Retinal pigment epithelial cell (primary cell): ENCODE measurements at regions not wholly inside any gene's neighbourhood (a gene's known extent, or its start where the extent isn't known, plus 50 kb on each side); places are given as distances from the start of the nearest gene placed in this dataset.
"Not testable (repeated sequence)": the region's sequence is repeated elsewhere in the genome, so short reads cannot be mapped to it uniquely, and the experiment has no call there.

Source experiments
- DNase-seq: peaks from one replicate; pipeline ENCODE4 v3.0.0-alpha.2; 2010; ENCODE audit warnings: low read depth
- H3K4me3 ChIP-seq: 2 replicates; pipeline ENCODE4 v1.5.1; 2011; ENCODE audit warnings: mild to moderate bottlenecking, low read length, control low read depth, moderate library complexity
- TF ChIP-seq, protein P1 (sequence below): conservative IDR thresholded peaks from 2 replicates; pipeline ENCODE4 v1.5.1; 2011; ENCODE audit warnings: low read depth, low read length, control low read depth, inconsistent platforms

DNA sequence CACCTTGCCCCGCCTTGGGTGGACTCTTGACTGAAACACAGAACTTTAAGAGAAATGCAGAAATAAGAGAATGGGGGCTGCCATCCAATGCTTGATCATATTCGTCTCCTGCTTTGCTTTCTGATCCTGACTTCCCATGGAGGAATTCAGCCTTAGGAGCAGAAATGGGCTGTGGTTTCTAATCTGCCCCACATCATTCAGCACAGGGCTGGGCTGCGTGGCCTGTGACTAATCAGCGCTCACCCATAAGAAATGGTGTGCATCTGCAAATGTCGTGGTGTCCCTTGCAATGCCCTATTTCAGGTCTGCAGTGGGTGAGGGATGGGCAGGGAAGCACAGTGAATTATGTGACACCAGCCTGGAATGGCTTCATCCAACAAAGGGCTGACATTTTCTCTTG, 60.7 kb upstream of the URI1 start:
- DNase-seq, result no peak
- TF ChIP-seq, protein P1, sequence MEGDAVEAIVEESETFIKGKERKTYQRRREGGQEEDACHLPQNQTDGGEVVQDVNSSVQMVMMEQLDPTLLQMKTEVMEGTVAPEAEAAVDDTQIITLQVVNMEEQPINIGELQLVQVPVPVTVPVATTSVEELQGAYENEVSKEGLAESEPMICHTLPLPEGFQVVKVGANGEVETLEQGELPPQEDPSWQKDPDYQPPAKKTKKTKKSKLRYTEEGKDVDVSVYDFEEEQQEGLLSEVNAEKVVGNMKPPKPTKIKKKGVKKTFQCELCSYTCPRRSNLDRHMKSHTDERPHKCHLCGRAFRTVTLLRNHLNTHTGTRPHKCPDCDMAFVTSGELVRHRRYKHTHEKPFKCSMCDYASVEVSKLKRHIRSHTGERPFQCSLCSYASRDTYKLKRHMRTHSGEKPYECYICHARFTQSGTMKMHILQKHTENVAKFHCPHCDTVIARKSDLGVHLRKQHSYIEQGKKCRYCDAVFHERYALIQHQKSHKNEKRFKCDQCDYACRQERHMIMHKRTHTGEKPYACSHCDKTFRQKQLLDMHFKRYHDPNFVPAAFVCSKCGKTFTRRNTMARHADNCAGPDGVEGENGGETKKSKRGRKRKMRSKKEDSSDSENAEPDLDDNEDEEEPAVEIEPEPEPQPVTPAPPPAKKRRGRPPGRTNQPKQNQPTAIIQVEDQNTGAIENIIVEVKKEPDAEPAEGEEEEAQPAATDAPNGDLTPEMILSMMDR, result no peak
- H3K4me3 ChIP-seq, result no peak overlapping the region

DNA sequence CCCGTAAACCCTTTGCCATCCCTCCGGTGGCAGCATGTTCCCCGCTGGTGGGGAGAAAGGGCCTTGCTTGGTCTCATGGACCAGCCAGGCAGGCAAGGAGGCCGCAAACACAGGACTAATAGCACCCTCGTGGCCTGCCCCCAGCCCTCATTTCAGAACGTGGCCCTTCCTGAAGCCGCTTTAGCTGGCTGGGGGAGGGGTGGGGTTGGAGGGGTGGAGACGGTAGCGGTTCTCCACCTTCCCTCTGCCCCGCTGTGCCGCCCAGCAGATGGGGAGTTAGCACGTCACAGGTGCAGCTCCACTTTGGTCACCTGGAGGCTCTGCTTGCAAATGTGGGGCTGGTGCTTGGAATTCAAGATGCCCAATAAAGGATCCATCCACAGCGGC, 59.3 kb upstream of the URI1 start:
- TF ChIP-seq, protein P1, result no peak
- DNase-seq, result no peak
- no peak overlapping the region for H3K4me3 ChIP-seq

DNA sequence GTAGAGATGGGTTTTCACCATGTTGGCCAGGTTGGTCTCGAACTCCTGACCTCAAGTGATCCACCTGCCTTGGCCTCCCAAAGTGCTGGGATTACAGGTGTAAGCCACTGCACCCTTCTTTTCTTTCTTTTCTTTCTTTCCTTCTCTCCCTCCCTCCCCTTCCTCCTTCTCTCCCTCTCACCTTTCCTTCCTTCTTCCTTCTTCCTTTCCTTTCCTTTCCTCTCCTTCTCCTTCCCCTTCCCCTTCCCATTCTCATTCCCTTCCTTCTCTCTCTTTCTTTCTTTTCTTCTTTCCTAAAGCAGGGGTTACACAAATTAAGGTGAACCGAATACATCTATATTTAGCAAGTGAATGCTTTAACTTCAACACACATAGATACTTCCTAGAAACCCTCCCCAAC, 58.0 kb upstream of the URI1 start:
- TF ChIP-seq, protein P1, result no peak
- no peak overlapping the region for H3K4me3 ChIP-seq
- no peak for DNase-seq

DNA sequence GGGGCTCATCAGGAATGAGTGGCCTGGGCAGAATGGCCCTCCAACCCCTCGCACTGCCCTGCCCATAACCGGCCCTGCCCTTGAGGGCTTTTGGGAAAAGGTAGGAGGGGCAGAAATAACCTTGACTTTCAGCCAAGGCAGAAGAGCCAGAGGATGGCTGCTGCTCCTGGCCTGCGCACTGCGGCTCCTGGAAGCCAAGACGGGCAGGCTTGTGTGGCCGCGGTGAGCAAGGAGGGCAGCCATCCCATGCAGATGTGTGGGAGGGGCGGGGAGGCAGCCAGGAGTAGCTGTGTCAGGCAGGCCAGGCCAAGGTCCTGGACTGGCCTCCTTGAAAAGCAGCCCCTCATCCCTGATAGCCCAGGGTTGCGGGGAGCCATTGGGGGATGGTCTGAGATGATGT, 57.6 kb upstream of the URI1 start:
- no peak overlapping the region for H3K4me3 ChIP-seq
- DNase-seq, result no peak
- TF ChIP-seq, protein P1, result no peak

DNA sequence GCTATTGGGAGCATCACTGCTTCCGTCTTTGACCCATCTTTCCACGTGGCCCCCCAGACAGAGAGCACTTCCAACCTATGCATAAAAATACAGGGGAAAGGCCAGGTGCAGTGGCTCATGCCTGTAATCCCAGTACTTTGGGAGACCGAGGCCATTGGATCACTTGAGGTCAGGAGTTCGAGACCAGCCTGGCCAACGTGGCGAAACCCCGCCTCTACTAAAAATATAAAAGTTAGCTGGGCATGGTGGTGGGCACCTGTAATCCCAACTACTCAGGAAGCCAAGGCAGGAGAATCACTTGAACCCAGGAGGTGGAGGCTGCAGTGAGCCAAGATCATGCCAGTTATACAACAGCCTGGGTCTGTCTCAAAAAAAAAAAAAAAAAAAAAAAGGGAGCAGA, 55.9 kb upstream of the URI1 start:
- H3K4me3 ChIP-seq, DNase-seq: not testable (repeated sequence)

DNA sequence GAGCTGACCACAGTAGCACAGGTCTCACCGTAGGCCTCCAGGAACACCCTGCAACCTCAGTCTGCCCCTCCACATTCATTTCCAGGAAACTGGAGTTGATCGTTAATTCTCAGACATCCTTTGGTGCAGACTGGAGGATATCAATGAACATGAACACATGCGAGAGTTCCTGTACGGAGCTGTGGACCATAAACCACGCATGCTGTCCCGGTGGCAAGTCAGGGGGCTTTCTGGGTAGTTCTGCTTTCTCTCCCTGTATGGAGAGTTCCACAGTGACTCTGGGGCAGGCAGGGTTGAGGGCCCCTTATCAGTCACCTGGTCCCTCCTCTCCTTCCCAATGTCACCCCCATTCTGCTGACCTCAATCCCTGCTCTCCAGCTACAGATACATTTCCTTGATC, 55.5 kb upstream of the URI1 start:
- TF ChIP-seq, protein P1, result no peak
- no peak overlapping the region for H3K4me3 ChIP-seq
- no peak for DNase-seq

DNA sequence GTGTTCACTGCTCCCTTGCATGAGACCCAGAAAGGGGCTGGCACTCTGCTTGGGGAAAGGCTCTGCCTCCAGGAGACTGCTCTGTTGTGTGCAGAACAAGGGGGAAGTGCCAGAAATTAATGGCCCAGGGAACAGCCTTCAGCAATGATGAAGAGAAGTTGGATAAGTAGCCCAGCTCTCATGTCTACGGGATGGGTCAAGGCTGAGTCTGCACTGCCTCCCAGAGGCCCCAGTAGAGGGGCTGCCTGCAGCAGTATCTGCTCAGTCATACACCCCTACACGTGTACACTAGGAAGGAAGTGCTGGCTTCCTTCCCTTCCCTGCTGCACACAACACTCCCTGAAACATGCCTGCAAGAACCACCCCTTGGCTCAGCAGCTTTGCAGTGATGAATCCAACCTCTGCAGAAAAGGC, 54.6 kb upstream of the URI1 start:
- no peak overlapping the region for H3K4me3 ChIP-seq
- DNase-seq, result no peak
- TF ChIP-seq, protein P1, result no peak

DNA sequence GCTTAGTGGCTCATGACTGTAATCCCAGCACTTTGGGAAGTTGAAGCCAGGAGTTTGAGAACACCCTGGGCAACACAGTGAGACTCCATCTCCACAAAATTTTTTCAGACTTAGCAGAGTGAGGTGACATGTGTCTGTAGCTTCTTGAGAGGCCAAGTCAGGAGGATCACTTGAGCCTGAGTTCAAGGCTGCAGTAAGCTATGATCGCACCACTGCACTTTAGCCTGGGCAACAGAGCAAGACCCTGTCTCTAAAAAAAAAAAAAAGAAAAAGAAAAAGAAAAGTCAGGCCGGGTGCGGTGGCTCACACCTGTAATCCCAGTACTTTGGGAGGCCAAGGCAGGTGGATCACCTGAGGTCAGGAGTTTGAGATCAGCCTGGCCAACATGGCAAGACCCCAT, 54.0 kb upstream of the URI1 start:
- H3K4me3 ChIP-seq, DNase-seq: not testable (repeated sequence)
